ENCODE measurements at regions not wholly inside any gene's neighbourhood (a gene's known extent, or its start where the extent isn't known, plus 50 kb on each side); places are given as distances from the start of the nearest gene placed in this dataset.

DNA sequence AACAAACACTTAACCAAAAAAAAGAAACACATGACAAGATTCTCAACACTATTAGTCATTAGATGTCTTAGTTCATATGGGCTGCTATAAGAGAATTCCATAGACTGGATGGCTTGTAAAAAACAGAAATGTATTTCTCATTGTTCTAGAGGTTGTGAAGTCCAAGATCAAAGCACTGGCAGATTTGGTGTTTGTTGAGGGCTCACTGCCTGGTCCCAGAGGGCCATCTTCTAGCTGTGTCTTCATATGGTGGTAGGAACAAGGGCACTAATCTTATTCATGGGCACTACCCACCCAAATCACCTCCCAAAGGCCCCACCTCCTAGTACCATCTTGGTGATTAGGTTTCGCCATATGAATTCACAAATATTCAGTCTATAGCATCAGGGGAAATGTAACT lies 162.5 kb upstream of the SDK2 start:
- DNase-seq (ENCODE audit: low read depth, low spot score), result no peak

DNA sequence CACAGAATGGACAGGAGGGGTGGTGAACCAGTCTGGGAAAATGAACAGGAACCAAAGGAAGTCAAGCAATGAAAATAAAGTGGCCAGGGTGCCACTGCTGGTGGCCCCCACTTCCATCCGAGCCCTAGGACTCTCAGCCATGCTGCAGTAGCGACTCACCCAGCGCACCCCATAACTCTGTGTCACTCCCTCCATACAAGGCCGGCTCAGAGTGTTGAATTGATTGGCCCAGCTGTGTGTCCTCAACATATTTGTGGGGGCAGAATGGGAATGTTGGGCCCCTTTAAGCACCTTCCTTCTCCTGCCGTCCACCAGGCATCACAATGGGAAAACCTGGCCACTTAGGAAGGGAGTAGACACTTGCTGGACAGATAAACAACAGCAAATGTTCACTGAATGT lies 169.0 kb upstream of the SDK2 start:
- no peak for DNase-seq (ENCODE audit: low read depth, low spot score)

DNA sequence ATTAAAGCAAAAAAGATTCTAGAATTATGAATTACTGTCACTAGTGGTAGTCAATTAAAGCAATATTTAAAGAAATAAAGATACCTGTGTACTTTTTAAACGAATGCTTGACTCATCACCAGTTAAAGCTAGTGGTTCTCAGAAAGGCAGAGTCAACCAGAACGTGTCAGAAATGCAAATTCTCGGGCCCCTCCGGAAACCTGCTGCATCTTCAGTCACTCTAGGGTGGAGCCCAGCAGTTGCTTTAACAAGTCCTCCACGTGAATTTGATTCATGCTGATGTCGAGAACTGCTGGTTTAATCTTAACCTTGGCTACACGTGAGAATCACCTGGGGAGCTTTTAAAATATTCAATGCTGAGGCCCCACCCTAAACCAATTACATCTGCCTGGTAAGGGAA lies 169.8 kb upstream of the SDK2 start:
- no peak for DNase-seq (ENCODE audit: low read depth, low spot score)

DNA sequence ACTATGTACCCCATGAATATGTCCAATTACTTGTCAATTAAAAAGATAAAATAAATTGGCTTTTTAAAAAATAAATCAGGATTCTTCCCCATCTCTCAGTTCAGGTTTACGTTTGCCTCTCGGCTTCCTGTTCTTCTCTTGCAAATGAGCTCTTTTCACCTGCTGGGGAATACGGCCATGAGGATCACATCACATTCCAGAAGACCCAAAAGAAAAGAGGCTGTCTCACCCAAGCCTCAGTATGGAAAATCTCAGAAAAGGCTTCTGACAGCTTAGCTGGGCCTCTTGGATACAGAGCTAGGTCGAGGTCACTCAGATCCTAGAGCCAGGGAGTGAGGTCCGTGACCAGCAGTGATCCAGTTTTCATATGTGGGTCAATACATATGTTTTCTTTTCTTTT lies 171.2 kb upstream of the SDK2 start:
- no peak for DNase-seq (ENCODE audit: low read depth, low spot score)

DNA sequence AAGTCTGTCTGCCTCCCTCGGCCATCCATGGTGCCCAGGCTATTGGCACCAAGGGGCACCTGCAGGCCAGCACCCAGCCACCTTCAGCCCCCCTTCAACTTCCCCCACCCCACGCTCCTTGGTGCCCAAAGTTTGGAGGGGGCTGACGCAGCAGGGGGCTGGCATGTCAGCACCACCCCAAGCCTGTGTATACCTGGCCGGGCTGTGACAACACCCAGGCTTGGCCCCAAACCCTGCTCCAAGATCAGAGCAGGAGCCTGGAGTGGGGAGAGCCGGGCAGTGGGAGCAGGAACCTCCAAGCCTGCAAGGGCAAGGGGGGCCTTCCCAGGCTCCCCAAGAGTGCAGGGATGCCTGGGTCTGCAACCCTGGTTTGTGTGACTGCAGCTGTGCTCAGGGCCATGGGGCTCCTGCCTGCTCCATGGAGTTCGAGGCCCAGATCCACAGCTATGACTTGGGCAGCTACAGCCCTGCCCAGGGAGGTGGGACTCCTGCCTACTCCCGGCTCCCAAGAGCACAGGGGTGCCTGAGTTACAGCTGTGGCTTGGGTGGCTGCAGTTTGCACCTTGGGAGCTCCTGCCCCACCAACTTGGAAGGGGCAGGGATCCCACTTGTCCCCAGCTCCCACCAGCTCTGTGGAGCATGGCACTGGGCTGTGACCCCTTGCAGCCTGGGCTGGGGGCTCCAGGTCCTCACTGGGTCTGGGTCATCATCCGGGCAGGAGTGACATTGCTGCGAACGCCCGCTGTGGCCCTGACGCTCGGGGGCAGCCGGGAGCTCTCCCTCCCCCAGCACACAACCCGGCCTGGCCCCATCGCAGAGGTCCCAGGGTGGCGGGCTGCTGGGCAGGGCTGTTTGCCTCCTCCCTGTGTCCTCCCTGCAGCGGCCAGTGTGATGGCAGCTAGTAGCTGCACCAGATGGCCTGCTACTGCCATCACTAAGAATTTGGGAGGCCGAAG lies 175.5 kb upstream of the SDK2 start:
- no peak for DNase-seq (ENCODE audit: low read depth, low spot score)

DNA sequence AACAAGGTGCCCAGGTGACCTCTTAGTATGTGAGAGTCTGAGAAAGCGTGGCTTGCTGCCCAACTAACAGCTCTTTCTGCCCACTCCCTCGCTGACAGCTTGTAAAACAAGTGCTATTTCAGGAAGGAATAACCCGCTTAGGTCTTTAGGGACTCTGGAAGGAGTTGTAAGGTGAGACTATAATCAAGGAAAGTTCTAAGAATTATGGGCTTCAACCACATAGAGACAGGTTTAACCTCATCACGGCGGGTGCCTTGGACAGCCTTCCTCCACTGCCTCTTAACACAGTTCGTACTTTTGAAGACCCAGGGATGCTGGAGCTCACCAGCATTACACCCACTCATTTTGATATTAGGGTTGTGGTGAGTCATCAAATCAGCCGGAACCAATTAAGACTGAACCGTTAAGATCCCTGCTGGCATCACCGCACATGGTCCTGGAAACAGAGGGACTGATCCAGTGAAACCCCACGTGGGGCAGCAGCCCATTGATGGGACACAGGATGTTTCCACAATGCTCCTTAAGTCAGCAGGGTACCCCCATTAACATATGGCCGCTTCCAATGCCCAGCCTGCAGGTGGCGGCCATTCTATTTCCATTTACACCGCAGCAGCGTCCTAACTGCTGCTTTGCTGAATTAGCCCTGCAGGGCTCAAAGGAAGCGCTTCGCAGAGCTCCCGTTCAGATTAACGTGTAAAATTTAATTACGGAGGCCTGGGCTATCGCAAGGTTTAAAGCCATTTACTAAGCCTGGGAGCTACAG lies 176.6 kb upstream of the SDK2 start:
- no peak for DNase-seq (ENCODE audit: low read depth, low spot score)

DNA sequence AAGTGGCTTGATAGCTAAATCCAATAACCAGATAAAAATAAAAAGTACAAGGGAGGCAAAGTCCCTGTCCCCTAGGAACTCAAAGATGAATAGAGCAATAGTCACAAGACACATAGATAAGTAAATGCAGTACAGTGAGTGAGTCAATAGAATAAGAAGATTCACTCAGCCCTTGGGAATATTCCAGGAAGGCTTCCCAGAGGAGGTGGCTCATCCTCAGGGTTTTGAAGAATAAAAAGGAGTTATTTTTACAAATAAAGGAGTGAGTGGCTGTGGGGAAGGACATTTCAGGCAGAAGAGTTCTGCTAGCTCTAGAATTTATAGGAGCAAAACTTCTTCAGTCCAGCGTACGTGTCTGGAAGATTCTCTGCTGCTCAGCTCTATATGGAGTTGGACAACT lies 177.4 kb upstream of the SDK2 start:
- no peak for DNase-seq (ENCODE audit: low read depth, low spot score)

DNA sequence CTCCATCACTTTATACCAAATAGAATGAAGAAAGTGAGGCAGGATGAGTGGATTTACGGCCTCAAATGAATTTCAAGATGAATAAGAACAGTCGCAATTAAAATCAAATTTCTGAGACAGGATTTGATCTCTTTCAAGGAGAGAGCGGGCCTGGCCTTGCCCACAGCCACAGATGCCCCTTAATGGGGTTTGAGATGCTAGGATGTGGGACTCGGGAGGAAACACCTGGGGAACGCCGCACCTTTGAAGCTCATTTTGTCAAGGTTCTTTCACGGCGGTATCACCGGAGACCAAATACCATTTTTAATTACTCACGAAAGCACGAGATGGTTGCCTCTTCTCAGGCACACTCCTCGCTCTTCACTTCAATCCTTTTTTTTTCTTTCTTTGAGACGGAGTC lies 178.1 kb upstream of the SDK2 start:
- no peak for DNase-seq (ENCODE audit: low read depth, low spot score)

DNA sequence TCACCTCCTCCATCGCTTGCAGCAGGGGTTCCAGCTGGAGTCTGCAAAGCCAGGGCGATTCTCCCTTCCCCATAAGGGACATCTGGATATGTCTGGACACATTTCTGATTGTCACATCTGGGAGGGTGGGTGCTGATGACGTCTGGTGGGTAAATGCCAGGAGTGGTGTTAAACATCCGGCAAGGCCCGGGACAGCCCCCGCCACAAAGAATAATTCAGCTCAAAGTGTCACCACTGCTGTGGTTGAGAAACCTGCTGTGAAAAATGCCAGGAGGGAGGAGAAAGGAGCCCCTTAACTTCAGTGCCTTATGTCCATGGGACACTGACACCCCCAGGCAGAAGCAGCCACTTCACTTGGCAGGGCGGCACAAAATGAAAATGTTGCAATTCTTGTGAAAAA lies 179.4 kb upstream of the SDK2 start:
- DNase-seq (ENCODE audit: low read depth, low spot score), result no peak

DNA sequence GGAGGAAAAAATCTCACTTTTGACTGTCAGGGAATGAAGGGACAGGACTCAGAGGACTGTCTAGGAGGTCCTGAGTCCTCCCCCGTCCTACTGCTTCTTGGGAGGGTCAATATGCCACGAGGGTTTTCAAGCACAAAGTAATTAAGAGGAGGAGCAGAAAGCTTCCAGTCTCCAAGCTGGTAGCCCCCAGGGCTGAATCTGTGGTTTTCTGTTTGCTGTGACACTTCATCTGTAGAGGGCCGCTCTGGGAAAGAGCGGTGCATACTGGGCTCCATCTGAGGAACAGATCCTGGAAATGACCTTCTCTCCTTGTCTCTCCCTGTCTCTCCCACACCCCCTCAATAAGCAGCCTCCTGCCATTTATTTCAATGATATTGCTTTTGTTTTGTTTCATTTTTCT lies 180.1 kb upstream of the SDK2 start:
- no peak for DNase-seq (ENCODE audit: low read depth, low spot score)

DNA sequence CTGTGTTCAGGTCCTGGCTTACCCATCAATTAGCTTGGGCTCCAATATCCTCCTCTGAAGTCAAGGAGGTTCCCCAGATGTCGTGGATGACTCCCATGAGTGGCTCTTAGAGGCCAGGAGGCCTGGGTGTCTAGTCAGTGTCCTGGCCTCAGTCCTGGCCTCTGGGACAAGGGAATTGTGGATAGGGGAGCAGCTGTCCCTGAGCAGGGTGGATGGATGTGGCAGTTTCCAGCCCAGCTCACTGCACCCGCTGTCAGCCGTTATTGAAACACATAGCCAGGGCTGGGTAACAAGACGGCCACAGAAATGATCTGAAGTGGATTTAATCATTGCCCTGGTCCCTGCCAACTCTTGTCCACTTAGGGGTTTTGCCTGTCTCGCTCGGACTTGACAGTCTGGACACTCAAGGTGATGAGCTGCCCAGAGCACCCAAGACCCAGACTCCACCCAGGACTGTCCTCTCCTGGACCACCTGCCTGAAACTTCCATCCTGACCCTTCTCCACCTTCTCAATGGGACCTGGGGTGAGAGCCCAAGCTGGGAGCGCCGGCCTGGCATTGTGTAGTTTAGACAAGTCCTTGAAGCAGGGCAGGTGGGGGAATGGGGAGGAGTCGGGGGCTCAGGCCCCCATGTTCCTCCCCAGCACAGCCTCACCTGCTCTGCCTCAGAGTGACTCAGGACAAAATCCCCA lies 182.1 kb upstream of the SDK2 start:
- DNase-seq (ENCODE audit: low read depth, low spot score), result no peak

DNA sequence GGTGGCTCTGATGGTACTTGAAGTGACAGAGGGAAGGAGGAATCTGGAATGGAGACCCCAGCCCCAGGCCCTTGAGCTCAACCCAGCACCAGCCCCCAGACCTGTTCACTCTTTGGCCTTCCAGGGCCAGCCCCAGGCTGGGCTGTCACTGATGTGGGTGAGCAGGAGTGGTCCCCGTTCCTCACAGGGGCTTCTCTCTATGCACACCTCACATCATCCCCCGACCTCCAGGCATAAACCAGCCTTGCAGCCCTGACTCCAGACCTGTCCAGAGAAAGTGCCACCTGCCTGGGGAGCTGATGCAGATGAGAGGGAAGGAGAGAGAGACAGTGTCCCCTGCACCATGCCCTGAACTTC lies 182.6 kb upstream of the SDK2 start:
- DNase-seq (ENCODE audit: low read depth, low spot score), result no peak

DNA sequence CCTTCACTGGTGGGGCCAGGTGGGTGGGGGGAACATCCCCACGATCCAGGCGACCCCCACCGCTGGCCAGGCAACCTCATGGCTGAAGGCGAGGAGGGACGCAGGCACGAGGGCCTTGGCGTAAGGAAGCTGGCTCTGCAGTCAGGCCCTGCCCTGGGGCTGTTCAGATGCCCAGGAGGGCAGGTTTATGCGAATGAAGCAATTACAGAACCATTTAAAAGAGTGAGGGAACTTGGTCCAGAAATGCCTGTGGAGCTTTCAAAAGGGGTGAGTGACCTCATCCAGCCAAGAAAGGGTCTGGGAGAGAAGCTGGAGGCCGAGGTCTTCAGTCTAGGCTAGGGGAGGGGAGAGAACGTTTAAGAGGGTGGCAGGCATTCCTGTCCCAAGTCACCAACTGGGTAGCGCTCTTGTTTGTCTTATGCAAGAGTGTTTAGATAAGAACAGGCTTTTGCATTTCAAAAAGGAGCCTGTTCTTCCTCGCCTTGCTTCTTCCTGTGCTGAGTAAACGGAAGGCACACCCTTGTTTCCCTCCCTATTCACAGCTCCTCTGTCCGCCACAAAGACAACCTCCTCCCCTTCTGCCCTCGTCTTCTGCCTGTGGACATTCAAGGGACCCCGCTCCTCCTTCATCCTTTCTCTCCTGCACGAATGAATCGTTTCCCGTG lies 183.5 kb upstream of the SDK2 start:
- no peak for DNase-seq (ENCODE audit: low read depth, low spot score)

DNA sequence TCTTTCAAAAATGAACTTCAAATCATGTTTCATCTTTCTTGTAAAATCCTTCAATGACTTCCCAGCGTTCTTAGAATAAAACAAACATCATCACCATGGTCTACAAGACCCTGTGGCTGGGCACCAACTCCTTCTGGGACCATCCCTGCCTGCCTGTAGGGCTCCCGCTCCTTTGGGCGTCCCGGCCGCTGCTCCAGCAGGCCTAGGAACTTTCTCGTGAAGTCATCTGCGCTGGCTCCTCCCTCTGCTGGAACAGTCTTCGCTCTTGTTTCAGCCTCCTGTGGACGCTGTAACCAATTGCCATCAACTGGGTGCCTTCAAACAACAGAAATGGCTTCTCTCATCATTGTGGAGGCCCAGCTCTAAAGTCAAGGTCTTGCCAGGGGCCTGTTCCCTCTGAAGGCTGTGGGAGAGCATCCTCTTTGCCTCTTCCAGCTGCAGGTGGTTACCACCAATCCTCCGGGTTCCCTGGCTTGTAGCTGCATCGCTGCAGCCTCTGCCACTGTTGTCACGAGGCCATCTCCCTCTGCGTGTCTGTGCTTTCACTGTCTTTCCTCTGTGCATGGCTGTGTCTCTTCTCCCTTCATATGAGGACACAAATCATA lies 185.5 kb upstream of the SDK2 start:
- DNase-seq (ENCODE audit: low read depth, low spot score), result no peak

DNA sequence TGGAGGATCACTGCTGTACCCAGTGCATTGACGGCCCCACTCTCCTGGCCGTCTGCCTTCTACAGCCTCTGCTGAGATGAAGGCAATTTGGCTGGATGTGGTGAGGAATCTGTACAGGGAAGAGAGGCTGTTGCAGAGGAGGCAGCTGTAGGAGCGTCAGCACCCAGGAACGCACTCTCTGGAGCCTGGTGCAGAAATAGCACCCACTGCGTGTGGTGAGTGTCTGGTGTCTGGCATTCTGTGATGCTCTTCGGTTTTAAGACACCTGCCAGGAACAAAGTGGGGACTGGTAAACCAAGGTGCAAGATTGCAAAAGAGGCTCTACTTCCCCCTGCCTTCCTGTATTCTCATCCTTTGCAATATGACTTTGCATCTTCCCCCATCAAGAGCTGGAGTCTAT lies 187.5 kb upstream of the SDK2 start:
- DNase-seq (ENCODE audit: low read depth, low spot score), result no peak

DNA sequence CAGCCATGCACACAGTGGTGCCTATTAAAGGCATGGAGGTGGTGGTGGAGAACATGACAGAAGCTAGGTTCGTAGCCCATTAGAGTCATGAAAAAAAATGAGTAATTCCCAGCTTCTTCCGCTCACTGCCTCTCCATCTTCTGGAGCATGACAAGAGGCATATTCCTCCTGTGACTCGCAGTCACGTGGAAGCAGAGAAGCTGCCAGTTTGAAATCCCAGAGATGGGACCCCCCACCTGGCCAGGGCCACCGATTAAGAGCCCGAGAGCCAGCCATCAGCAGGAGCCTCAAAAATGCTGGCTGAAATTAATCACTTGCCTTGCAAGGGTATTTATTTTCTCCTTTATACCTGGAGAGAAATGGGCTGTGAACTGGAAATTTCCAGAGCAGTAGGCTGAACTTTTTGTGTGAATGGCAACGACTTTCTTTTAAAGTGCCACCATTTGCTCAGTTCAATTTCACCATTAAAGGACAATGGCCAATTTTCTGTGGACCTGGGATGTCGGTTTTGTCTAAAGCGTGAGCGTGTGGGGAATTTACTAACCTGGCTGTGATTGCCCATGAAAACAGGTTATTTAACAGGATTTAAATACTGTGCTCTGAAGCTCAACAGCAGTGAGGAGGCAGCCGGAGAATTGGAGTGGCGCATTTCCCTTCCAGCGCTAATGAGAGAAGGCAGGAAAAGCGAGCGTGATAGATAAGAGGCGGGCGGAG lies 189.7 kb upstream of the SDK2 start:
- no peak for DNase-seq (ENCODE audit: low read depth, low spot score)

DNA sequence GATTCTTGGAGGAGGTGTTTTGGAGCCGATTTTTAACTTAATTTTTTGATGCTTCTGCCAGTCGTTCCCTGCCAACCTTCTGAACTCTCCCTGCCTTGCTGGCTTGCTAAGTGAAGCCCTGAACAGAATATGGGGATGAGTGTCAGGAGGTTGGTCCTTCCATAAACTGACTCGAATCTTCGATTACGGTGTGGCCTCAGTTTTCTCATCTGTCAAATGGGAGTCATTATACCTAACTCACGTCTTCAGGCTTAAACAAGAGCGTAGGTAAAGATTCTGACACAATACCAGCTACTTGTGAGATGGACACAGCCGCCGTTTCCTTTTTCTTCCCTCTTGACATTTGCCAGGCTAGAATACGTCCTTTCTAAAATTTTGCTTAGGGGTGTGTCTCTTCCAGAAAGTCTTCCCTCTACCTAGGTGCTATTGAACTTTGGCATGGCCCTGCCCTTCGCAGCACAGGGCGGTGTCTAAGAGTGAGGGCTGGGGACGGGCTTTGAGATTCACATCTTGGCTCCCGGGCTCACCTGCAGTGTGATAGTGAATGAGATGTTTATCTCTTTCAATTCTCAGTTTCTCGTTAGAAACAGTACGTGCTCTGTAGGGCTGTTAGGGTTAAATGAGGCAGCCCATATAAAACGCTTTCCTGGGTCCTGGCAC lies 190.6 kb upstream of the SDK2 start:
- DNase-seq (ENCODE audit: low read depth, low spot score), result no peak

DNA sequence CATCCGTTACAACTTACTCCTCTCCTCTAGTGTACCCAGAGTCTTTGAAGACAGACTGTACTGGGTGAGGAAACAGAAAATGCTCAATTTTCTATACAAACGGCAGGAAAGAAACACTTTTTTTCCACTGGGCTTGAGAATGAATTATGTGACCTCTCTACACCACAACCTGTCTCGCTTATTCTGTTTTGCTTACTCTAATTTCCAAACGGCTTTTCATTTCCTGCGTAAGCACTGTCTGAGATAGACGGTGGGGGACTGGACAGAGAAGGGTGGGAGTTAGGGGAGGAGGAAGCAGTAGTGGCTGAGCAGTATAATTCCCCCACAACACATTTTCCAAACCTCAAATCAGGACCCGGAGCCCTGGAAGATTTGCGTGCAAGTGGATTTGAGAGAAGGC lies 191.4 kb upstream of the SDK2 start:
- DNase-seq (ENCODE audit: low read depth, low spot score), result no peak

DNA sequence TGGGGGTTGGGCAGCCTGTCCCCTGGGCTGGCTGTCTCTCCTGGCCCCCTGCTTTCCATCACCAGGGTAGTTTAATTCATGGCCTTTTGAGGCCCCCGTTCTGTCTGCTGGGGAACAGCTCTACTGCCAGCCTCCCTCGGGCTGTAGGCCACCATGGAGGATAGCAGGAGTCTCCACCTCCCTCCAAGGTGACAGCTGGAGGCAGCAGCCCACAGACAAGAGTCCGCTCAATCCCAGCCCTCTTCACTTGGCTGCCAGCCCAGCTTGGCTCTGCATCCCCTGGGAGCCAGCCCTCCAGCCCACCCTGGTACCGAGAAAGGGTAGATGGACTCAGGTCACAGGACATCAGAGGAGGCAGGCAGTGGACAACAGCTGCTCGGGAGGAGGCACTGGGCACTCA lies 194.6 kb upstream of the SDK2 start:
- no peak for DNase-seq (ENCODE audit: low read depth, low spot score)

DNA sequence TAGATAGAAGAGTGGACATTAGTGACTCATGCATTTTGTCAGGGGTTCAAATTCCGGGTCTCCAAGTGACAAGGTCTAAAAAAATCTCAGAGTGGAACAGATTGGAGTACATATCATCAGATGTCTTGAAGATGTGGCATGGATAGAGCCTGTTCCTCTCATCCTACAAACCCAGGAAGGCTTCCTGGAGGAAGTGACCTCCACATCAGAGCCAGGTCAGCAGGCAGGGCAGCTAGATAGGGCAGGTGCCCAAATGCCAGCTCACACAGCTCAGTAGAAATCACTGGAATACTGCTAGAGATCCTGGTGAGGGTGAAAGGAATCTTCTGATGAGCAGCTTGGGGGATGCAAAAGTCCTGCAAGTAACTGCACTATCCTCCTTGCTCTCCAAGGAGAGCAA lies 196.6 kb upstream of the SDK2 start:
- no peak for DNase-seq (ENCODE audit: low read depth, low spot score)
